AG09319 (cell line): ENCODE measurements at regions not wholly inside any gene's neighbourhood (a gene's known extent, or its start where the extent isn't known, plus 50 kb on each side); places are given as distances from the start of the nearest gene placed in this dataset.
"Not testable (repeated sequence)": the region's sequence is repeated elsewhere in the genome, so short reads cannot be mapped to it uniquely, and the experiment has no call there.

ENCODE experiments used
- DNase-seq: peaks from one replicate; pipeline ENCODE4 v3.0.0-alpha.2; 2010; ENCODE audit warnings: low read depth; ENCODE audit errors: extremely low read depth
- CTCF ChIP-seq: IDR thresholded peaks from 2 replicates; pipeline ENCODE4 v1.5.1; 2011; ENCODE audit warnings: low read depth, mild to moderate bottlenecking, inconsistent platforms, low read length, moderate library complexity

GRCh38 chr2:18282026-18282425, 278.4 kb downstream of the RDH14 start:
- DNase-seq: no peak
- no peak for TF ChIP-seq CTCF

GRCh38 chr2:18276583-18277075, 283.8 kb downstream of the RDH14 start:
- no peak for DNase-seq

DNA sequence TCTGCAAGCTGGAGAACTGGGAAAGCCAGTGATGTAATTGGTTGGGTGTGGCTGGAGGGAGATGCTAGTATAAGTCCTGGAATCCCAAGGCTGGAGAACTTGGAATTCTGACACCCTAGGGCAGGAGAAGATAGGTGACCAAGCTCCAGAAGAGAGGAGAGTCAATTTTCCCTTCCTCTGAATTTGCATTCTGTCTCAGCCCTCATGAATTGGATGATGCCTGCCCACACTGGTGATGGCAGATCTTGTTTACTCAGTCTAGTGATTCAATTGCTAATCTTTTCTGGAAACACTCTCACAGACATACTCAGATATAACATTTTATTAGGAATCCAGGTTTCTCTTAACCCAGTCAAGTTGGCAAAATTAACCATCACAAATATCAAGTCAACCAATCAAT, 287.2 kb downstream of the RDH14 start:
- TF ChIP-seq CTCF: no peak
- DNase-seq: no peak

More at GRCh38 chr2:18276583-18277075, 283.8 kb downstream of the RDH14 start:
- TF ChIP-seq CTCF: no peak

DNA sequence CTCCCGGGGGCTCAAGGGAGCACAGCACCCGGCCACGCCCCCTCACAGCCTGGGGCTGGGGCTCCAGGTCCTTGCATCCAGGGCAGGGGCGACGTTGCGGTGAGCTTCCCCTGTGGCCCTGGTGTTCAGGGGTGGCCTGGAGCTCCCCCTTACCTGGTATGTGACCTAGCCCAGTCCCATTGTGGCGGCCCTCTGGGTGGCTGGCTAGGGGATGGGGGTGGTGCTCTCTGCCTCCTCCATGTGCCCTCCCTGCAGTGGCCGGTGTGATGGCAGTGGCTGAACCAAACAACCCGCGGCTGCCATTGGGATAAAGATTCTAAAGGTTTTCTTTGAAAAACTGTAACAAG, 288.3 kb downstream of the RDH14 start:
- no peak for DNase-seq
- TF ChIP-seq CTCF: no peak

DNA sequence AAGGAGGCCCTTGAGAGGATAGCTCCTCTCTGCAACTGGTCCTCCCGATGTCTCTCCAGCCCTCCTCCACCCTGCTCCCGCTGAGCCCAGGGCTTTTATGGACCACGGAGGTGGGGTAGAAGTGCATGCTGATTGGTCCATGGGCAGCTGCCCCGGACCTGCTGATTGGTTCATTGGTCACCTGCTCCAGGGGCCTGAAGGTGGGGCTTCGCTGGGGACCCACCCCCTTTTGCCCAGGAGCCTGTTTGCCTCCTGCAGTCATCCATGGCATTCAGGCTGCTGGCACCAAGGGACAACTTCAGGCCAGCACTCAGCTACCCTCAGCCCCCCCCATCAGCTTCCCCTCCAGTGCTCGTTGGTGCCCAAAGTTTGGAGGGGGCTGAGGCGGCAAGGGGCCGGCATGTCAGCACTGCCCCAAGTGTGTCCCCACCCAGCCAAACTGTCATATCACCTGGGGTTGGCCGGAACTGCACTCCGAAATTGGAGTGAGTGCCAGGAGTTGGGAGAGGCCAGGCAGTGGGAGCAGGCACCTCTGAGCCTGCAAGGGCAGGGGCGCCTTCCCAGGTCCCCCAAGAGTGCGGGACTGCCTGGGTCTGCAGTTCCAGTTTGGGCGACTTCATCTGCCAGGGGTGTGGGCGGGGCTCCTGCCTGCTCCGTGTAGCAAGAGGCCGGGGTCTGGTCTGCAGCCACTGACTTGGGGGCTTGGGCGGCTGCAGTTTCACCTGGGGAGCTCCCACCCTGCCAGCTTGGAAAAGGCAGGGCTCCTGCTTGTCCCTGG, 288.9 kb downstream of the RDH14 start:
- no peak for TF ChIP-seq CTCF
- no peak for DNase-seq

GRCh38 chr2:18268400-18268799, 292.1 kb downstream of the RDH14 start:
- no peak for DNase-seq
- no peak for TF ChIP-seq CTCF

DNA sequence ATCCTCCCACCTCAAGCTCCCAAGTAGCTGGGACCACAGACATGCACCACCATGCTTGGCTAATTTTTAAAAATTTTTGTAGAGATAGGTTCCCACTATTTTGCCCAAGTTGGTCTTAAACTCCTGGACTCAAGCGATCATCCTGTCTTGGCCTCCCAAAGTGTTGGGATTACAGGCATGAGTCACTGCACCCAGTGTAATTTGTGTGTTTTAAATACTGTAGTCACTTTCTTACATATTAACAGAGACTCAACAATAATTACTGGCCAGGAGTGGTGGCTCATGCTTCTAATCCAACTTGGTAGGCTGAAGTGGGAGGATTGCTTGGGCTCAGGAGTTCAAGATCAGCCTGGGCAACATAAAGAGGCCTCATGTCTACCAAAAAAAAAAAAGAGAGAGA, 293.0 kb downstream of the RDH14 start:
- DNase-seq: no peak
- no peak for TF ChIP-seq CTCF

DNA sequence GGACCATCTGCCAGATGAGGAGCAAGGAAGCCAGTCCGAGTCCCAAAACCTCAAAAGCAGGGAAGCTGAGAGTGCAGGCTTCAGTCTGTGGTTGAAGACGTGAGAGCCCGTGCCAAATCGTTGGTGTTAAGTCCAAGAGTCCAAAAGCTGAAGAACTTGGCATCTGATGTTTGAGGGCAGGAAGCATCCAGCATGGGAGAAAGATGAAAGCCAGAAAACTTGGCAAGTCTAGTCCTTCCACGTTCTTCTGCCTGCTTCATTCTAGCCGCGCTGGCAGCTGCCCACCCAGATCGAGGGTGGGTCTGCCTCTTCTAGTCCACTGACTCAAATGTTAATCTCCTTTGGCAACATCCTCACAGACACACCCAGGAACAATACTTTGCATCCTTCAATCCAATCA, 293.8 kb downstream of the RDH14 start:
- not testable (repeated sequence) for DNase-seq
